HepG2 (cell line): ENCODE measurements at regions not wholly inside any gene's neighbourhood (a gene's known extent, or its start where the extent isn't known, plus 50 kb on each side); places are given as distances from the start of the nearest gene placed in this dataset.

Experiments
- ATAC-seq: fragments of 200-7000 bp; cut with Tn5 transposase; 3 replicates; pipeline ENCODE4 v1.9.1; 2020; ENCODE audit warnings: mild to moderate bottlenecking, moderate library complexity
- BruUV-seq: library from RNA; stranded (reverse); fragments of 400-500 nt; replicated peaks from 2 replicates; lab custom pipeline; 2021; lab: Mats Ljungman, UMichigan
- CTCF ChIA-PET: fragments of 300-600 bp; formaldehyde crosslinking; extraction: SDS; loops from one replicate; lab custom pipeline; 2021; ENCODE audit warnings: low total read pairs, inconsistent platforms, low intra/inter-chr PET ratio; lab: Yijun Ruan, JAX
- POLR2A ChIA-PET: fragments of 350-600 bp; sonication (Branson Sonifier 250); formaldehyde crosslinking; loops from one replicate; lab custom pipeline; 2020; ENCODE audit warnings: antibody characterized with exemption, inconsistent platforms; lab: Yijun Ruan, JAX
- DNase-seq: peaks from one replicate; pipeline ENCODE4 v3.0.0-alpha.2; 2015; ENCODE audit warnings: low spot score
- FAIRE-seq: peaks from 3 replicates; lab custom pipeline; 2011; peaks lifted over from hg19 to GRCh38; lab: Jason Lieb, UNC
- H2AFZ ChIP-seq: one replicate; pipeline ENCODE4 v1.6.1; 2011; ENCODE audit warnings: low read length, inconsistent platforms
- H3K27ac ChIP-seq: fragments of 300-600 bp; 3 replicates; pipeline ENCODE4 v1.8.0; 2011; ENCODE audit warnings: mixed run types, mild to moderate bottlenecking, mixed read lengths, low read length, inconsistent platforms; ENCODE audit not compliant: insufficient read depth; ENCODE audit errors: extremely low read length
- H3K27me3 ChIP-seq, 2 experiments: fragments of 200-600 bp in 1 of 2; 2 replicates in 1 of 2; 3 replicates in 1 of 2; pipeline versions ENCODE4 v1.6.0 to v1.8.0; 2011; ENCODE audit warnings: low read length in 2 of 2, mild to moderate bottlenecking in 2 of 2, moderate library complexity in 2 of 2, inconsistent platforms in 1 of 2; ENCODE audit not compliant: insufficient read depth in 2 of 2, control insufficient read depth in 1 of 2
- H3K36me3 ChIP-seq, 2 experiments: fragments of 200-600 bp in 1 of 2; replicated peaks in 1 of 2; 2 replicates in 1 of 2; 3 replicates in 1 of 2; pipeline versions ENCODE4 v1.5.1 to v1.8.0; 2011; ENCODE audit warnings: low read length in 2 of 2, inconsistent platforms in 1 of 2; ENCODE audit not compliant: insufficient read depth in 2 of 2, control insufficient read depth in 1 of 2
- H3K4me1 ChIP-seq: 2 replicates; pipeline ENCODE4 v1.5.1; 2012; ENCODE audit warnings: low read length, inconsistent platforms; ENCODE audit not compliant: insufficient read depth
- H3K4me2 ChIP-seq: 2 replicates; pipeline ENCODE4 v1.6.0; 2011; ENCODE audit warnings: low read depth, low read length, inconsistent platforms
- H3K4me3 ChIP-seq, 3 experiments: fragments of 200-600 bp in 1 of 3; sonication (generic), shearing (Covaris generic) in 1 of 3; replicated peaks in 1 of 3; 2 replicates each; pipeline ENCODE4 v1.5.1; 2011 to 2016; ENCODE audit warnings: low read length in 3 of 3, inconsistent platforms in 2 of 3, low read depth in 2 of 3, mild to moderate bottlenecking in 2 of 3, control low read depth in 1 of 3, mixed read lengths in 1 of 3; ENCODE audit not compliant: insufficient read depth in 1 of 3
- H3K79me2 ChIP-seq: one replicate; pipeline ENCODE4 v1.6.1; 2011; ENCODE audit warnings: low read length, inconsistent platforms; ENCODE audit not compliant: insufficient read depth
- H3K9ac ChIP-seq: 2 replicates; pipeline ENCODE4 v1.6.0; 2011; ENCODE audit warnings: mild to moderate bottlenecking, low read depth, low read length, inconsistent platforms; ENCODE audit not compliant: insufficient read depth
- H3K9me3 ChIP-seq: 2 replicates; pipeline ENCODE4 v1.5.1; 2012; ENCODE audit warnings: mild to moderate bottlenecking, low read length
- H4K20me1 ChIP-seq: 2 replicates; pipeline ENCODE4 v1.6.0; 2011; ENCODE audit warnings: inconsistent platforms, mild to moderate bottlenecking, low read length, moderate library complexity; ENCODE audit not compliant: insufficient read depth
- EED ChIP-seq: sonication (generic); formaldehyde crosslinking; IDR thresholded peaks from 2 replicates; pipeline ENCODE4 v1.5.0; 2020; ENCODE audit warnings: mild to moderate bottlenecking, missing genetic modification reagents
- ETS1 ChIP-seq: sonication (generic); formaldehyde crosslinking; IDR thresholded peaks from 2 replicates; pipeline ENCODE4 v1.4.0; 2020; ENCODE audit warnings: missing genetic modification reagents
- FOXK1 ChIP-seq: sonication (generic); formaldehyde crosslinking; IDR thresholded peaks from 2 replicates; pipeline ENCODE4 v1.4.0; 2020; ENCODE audit warnings: low read depth, missing genetic modification reagents, borderline replicate concordance
- HMG20A ChIP-seq: IDR thresholded peaks from 2 replicates; pipeline ENCODE4 v1.6.1; 2016; ENCODE audit warnings: borderline replicate concordance
- HOXA5 ChIP-seq: sonication (generic); formaldehyde crosslinking; IDR thresholded peaks from 2 replicates; pipeline ENCODE4 v1.4.0; 2020; ENCODE audit warnings: missing genetic modification reagents
- LCORL ChIP-seq, 2 experiments: fragments of 450-650 bp in 1 of 2; sonication (generic) in 1 of 2; formaldehyde crosslinking in 1 of 2; IDR thresholded peaks; 2 replicates each; pipeline versions ENCODE4 v1.5.0 to v1.6.1; 2017 to 2020; ENCODE audit warnings: antibody characterized with exemption in 1 of 2, missing genetic modification reagents in 1 of 2
- PLRG1 ChIP-seq: fragments of 450-650 bp; conservative IDR thresholded peaks from 2 replicates; pipeline ENCODE4 v1.6.1; 2016
- SAP130 ChIP-seq: IDR thresholded peaks from 2 replicates; pipeline ENCODE4 v1.6.1; 2016; ENCODE audit warnings: low read depth
- STAT5B ChIP-seq: sonication (generic); formaldehyde crosslinking; IDR thresholded peaks from 2 replicates; pipeline ENCODE4 v1.4.0; 2020; ENCODE audit warnings: missing genetic modification reagents
- STAT6 ChIP-seq: sonication (generic); formaldehyde crosslinking; IDR thresholded peaks from 2 replicates; pipeline ENCODE4 v1.4.0; 2020; ENCODE audit warnings: missing genetic modification reagents, mild to moderate bottlenecking, borderline replicate concordance
- WIZ ChIP-seq: sonication (generic); formaldehyde crosslinking; IDR thresholded peaks from 2 replicates; pipeline ENCODE4 v1.5.1; 2020; ENCODE audit warnings: mild to moderate bottlenecking, missing genetic modification reagents
- ZMYM4 ChIP-seq: sonication (generic); formaldehyde crosslinking; IDR thresholded peaks from 2 replicates; pipeline ENCODE4 v1.8.1; 2023; ENCODE audit warnings: mild to moderate bottlenecking, missing genetic modification reagents
- ZNF18 ChIP-seq: sonication (generic); formaldehyde crosslinking; IDR thresholded peaks from 2 replicates; pipeline ENCODE4 v1.8.0; 2022; ENCODE audit warnings: mild to moderate bottlenecking, missing genetic modification reagents; ENCODE audit not compliant: insufficient replicate concordance
- ZNF460 ChIP-seq: sonication (generic); formaldehyde crosslinking; IDR thresholded peaks from 2 replicates; pipeline ENCODE4 v1.5.1; 2020; ENCODE audit warnings: missing genetic modification reagents, mild to moderate bottlenecking, borderline replicate concordance
- ZNF574 ChIP-seq: sonication (generic); formaldehyde crosslinking; IDR thresholded peaks from 2 replicates; pipeline ENCODE4 v1.4.0; 2020; ENCODE audit warnings: missing genetic modification reagents
- WGBS: methylation state at CpG from one replicate; pipeline ENCODE4 v1.1.6; 2017; ENCODE audit warnings: low lambda C conversion rate; 5-methylcytosine and 5-hydroxymethylcytosine counted together
- in situ Hi-C: cut with HindIII; loops from 2 replicates; pipeline ENCODE4 v1.10.0; 2017; ENCODE audit warnings: low pct_unique_long_range_greater_than_20kb; ENCODE audit not compliant: extremely low pct_ligation_motif_present
- intact Hi-C: fragments of 100-400 bp; cut with micrococcal nuclease; formaldehyde crosslinking; loops from one replicate; pipeline ENCODE4 v1.10.0; 2022; ENCODE audit not compliant: unreplicated experiment

- in situ Hi-C loops (no loop called here), intact Hi-C loops (no loop called here)
- DNase-seq (no peak), FAIRE-seq (no peak), ATAC-seq (no peak)
- Histone ChIP-seq H3K36me3 (no peaks in the 10 kb centered on the region), H3K4me2 (no peak overlapping the region), H3K9ac (no peak overlapping the region), H2AFZ (no peak overlapping the region), H3K4me3 (no peak overlapping the region), H3K27ac (no peak overlapping the region), H3K79me2 (no peaks in the 10 kb centered on the region), H3K9me3 (no peaks in the 10 kb centered on the region), H4K20me1 (no peaks in the 10 kb centered on the region), H3K4me1 (no peaks in the 10 kb centered on the region), H3K27me3 (no peaks in the 10 kb centered on the region)
- WGBS: 11% methylated on average over 3 of the region's 3 CpGs
- no peak for TF ChIP-seq HOXA5
- no peak for TF ChIP-seq ZNF574 (CRISPR knock-in tag)
- no peak for TF ChIP-seq PLRG1
- TF ChIP-seq WIZ: no peak
- TF ChIP-seq FOXK1 (CRISPR knock-in tag): no peak
- no peak for TF ChIP-seq LCORL (IDR thresholded peaks at IDR 0.05)
- TF ChIP-seq LCORL (CRISPR knock-in tag; IDR thresholded peaks at IDR 0.05): no peak
- TF ChIP-seq ZMYM4 (CRISPR knock-in tag): no peak
- no peak for TF ChIP-seq ZNF18 (CRISPR knock-in tag)
- TF ChIP-seq STAT5B: no peak
- no peak for TF ChIP-seq ETS1 (CRISPR knock-in tag)
- TF ChIP-seq SAP130 (CRISPR knock-in tag): no peak
- no peak for TF ChIP-seq STAT6 (CRISPR knock-in tag)
- no peak for TF ChIP-seq EED
- no peak for TF ChIP-seq HMG20A (CRISPR knock-in tag)
- no peak for TF ChIP-seq ZNF460 (CRISPR knock-in tag)
- BruUV-seq: no TSS peak
- CTCF ChIA-PET: no interaction called here
- POLR2A ChIA-PET: no interaction called here
Observed at GRCh38 chr9:89716559-89716958, 111.7 kb downstream of the GADD45G start.
